ENCODE measurements at regions not wholly inside any gene's neighbourhood (a gene's known extent, or its start where the extent isn't known, plus 50 kb on each side); places are given as distances from the start of the nearest gene placed in this dataset.
A peak's percentile ranks its signal among the peaks of the same experiment; 100 is the strongest.
"Not testable (repeated sequence)": the region's sequence is repeated elsewhere in the genome, so short reads cannot be mapped to it uniquely, and the experiment has no call there.

DNA sequence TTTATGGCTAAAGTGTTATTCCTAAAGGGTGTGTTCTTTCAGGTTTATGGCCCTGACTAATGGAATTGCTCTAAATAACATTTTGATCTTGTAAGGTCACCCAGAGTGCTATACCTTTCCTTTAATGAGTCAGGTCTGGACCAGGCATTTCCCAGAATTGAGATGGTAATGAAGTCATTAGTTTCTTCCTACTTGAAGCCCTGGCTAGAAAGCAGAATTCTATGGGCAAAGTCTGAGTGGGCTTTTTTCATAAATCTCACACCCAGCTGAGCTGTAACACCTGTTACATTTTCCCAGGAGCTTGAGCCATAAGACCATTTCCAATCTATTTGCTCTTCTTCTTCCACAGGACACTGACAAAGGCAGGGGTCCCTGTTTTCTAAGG is 122.0 kb upstream of the ID4 start:
- TF ChIP-seq, protein P1, sequence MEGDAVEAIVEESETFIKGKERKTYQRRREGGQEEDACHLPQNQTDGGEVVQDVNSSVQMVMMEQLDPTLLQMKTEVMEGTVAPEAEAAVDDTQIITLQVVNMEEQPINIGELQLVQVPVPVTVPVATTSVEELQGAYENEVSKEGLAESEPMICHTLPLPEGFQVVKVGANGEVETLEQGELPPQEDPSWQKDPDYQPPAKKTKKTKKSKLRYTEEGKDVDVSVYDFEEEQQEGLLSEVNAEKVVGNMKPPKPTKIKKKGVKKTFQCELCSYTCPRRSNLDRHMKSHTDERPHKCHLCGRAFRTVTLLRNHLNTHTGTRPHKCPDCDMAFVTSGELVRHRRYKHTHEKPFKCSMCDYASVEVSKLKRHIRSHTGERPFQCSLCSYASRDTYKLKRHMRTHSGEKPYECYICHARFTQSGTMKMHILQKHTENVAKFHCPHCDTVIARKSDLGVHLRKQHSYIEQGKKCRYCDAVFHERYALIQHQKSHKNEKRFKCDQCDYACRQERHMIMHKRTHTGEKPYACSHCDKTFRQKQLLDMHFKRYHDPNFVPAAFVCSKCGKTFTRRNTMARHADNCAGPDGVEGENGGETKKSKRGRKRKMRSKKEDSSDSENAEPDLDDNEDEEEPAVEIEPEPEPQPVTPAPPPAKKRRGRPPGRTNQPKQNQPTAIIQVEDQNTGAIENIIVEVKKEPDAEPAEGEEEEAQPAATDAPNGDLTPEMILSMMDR (IDR thresholded peaks at IDR 0.05; ENCODE audit: low read depth, low read length): no peak
- in situ Hi-C loops (cut with HindIII; ENCODE audit: low sequenced_read_pairs): no loop called here

DNA sequence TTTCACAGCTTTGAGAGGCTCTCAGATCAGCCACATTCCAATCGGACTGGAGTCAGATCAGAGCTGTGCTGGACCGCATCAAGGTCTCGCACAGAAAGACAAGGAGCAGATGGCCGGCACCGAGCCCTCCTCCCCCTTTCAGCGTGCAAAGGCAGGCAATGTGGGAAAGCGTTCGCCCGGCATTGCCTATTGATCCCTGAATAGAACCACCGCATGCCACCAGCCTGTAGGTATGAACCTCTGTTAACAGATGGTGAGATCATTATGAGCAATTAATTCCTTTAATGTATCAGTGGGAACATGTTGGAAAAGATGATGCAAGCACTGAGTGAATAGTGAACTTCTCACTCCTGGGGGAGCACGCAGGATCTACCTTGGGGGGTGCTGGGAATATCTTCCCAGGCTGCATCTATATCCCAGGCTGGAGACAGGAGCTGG is 117.5 kb upstream of the ID4 start:
- DNase-seq (ENCODE audit: low read depth, low spot score): peak; percentile 33
- TF ChIP-seq, protein P1 (IDR thresholded peaks at IDR 0.05; ENCODE audit: low read depth, low read length): no peak
- in situ Hi-C loops (cut with HindIII; ENCODE audit: low sequenced_read_pairs): no loop called here
- H3K4me3 ChIP-seq (ENCODE audit: low read depth, low read length): no peak overlapping the region

More for the DNA sequence above, 122.0 kb upstream of the ID4 start:
- no peak overlapping the region for H3K4me3 ChIP-seq (ENCODE audit: low read depth, low read length)
- DNase-seq (ENCODE audit: low read depth, low spot score): no peak

DNA sequence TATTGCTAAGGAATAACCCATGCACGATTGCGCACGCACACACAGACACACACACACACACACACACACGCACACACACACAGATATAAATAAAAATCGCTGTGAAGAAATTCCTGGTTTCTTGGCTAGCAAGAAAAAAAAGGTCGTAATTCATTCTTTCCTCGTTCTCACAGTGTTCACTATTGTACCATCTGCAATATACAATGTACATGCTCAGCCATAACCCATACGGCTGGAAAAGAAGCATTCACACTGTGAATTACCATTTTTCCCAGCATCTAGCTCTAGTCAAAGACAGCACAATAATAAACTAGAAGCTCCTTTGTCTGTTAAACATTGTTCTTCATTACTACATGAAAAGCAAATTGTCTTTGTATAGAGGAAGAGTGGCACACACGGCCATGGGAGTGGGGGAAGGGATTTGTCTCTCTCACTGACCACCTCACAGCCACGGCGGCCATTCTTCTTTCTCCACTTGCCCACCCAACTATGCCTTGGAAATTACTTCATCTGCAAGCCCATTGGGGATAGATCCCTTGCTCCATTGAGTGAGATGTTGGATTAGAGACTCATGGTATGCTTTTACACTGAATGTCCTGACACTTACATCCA is 115.3 kb upstream of the ID4 start:
- TF ChIP-seq, protein P1 (IDR thresholded peaks at IDR 0.05; ENCODE audit: low read depth, low read length): no peak
- in situ Hi-C loops (cut with HindIII; ENCODE audit: low sequenced_read_pairs): no loop called here
- no peak overlapping the region for H3K4me3 ChIP-seq (ENCODE audit: low read depth, low read length)
- DNase-seq (ENCODE audit: low read depth, low spot score): no peak

DNA sequence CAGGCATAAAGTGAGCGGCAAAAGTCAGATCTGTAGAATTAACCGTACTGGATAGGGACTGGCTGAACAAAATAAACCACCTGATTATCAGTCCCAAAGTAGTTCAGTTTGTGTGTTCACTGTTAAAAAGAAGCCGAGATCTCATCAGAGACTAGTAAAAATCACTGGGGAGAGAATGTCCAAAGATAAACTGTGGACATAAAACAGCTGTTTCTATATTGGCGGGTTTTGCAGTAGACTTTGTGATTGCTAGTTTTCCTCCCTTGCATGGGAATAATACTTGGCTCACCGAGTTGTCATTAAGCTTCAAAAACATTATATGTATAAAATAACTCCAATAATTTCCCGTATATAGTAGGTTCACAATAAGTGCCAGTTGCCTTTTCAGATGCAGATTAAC is 114.2 kb upstream of the ID4 start:
- DNase-seq (ENCODE audit: low read depth, low spot score): no peak
- H3K4me3 ChIP-seq (ENCODE audit: low read depth, low read length): no peak overlapping the region
- in situ Hi-C loops (cut with HindIII; ENCODE audit: low sequenced_read_pairs): no loop called here
- TF ChIP-seq, protein P1 (IDR thresholded peaks at IDR 0.05; ENCODE audit: low read depth, low read length): no peak

DNA sequence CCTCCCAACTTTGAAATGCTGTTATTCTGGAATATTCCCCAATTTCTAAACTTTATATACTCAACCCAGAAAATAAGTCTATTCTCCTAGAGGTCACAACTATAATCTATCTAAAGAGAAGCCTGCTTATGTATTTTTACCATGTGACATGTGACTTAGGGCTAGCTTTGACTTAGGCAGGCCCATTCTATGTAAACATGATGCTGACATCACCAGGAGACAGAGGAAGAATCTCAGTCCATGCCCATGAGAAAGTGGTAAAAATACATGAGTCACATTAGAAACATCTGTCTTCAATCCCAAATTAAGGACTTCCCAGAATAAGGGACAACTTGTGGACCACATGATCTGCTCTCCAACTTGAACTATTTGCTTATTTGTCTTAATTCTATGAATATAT is 113.6 kb upstream of the ID4 start:
- TF ChIP-seq, protein P1 (IDR thresholded peaks at IDR 0.05; ENCODE audit: low read depth, low read length): no peak
- in situ Hi-C loops (cut with HindIII; ENCODE audit: low sequenced_read_pairs): no loop called here
- no peak overlapping the region for H3K4me3 ChIP-seq (ENCODE audit: low read depth, low read length)
- DNase-seq (ENCODE audit: low read depth, low spot score): peak; percentile 63

DNA sequence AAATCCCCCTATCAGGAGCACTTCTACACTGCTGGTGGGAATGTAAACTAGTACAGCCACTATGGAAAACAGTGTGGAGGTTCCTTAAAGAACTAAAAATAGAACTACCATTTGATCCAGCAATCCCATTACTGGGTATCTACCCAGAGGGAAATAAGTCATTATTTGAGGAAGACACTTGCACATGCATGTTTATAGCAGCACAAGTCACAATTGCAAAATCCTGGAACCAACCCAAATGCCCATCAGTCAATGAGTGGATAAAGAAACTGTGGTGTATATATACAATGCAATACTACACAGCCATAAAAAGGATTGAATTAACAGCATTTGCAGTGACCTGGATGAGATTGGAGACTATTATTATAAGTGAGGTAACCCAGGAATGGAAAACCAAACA is 111.7 kb upstream of the ID4 start:
- not testable (repeated sequence) for H3K4me3 ChIP-seq (ENCODE audit: low read depth, low read length); DNase-seq (ENCODE audit: low read depth, low spot score)

DNA sequence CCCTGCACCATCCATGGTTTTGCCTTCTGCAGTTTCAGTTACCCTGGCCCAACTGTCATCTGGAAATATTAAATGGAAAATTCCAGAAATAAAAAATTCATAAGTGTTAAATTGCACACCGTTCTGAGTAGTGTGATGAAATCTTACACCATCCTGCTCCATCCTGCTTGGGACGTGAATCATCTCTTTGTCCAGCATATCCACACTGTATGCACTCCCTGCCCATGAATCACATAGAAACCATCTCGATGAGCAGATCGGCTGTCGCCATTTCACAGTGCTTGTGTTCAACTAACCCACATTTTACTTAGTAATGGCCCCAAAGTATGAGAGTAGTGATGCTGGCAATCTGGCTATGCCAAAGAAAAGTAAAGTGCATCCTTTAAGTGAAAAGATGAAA is 105.9 kb upstream of the ID4 start:
- in situ Hi-C loops (cut with HindIII; ENCODE audit: low sequenced_read_pairs): no loop called here
- no peak overlapping the region for H3K4me3 ChIP-seq (ENCODE audit: low read depth, low read length)
- TF ChIP-seq, protein P1 (IDR thresholded peaks at IDR 0.05; ENCODE audit: low read depth, low read length): no peak
- DNase-seq (ENCODE audit: low read depth, low spot score): peak; percentile 88

More for the DNA sequence above, 111.7 kb upstream of the ID4 start:
- in situ Hi-C loops (cut with HindIII; ENCODE audit: low sequenced_read_pairs): not testable (repeated sequence)

Measured in astrocyte of the spinal cord (primary cell).